HG03565 (cell line): ENCODE measurements at regions not wholly inside any gene's neighbourhood (a gene's known extent, or its start where the extent isn't known, plus 50 kb on each side); places are given as distances from the start of the nearest gene placed in this dataset.

ENCODE experiments used
- ATAC-seq: cut with Tn5 transposase; IDR thresholded peaks from one replicate; pipeline ENCODE4 v1.9.1; 2021; ENCODE audit warnings: mild to moderate bottlenecking, moderate library complexity; ENCODE audit not compliant: unreplicated experiment

- ATAC-seq = no peak
Observed at GRCh38 chr5:89759802-89760201, 649.8 kb downstream of the CETN3 start.

GRCh38 chr5:89758146-89758545 is 651.4 kb downstream of the CETN3 start:
- no peak for ATAC-seq

- ATAC-seq = no peak
Observed at GRCh38 chr5:89756955-89757354, 652.6 kb downstream of the CETN3 start.

GRCh38 chr5:89755024-89755423 is 654.5 kb downstream of the CETN3 start:
- no peak for ATAC-seq

GRCh38 chr5:89735082-89735481 is 674.5 kb downstream of the CETN3 start:
- ATAC-seq = no peak

- no peak for ATAC-seq
Observed at GRCh38 chr5:89733772-89734171, 675.8 kb downstream of the CETN3 start.

GRCh38 chr5:89729623-89730301 is 679.8 kb downstream of the CETN3 start:
- ATAC-seq = no peak

- ATAC-seq = no peak
Observed at GRCh38 chr5:89728750-89729149, 680.8 kb downstream of the CETN3 start.

GRCh38 chr5:89728134-89728533 is 681.4 kb downstream of the CETN3 start:
- no peak for ATAC-seq

- no peak for ATAC-seq
Observed at GRCh38 chr5:89724379-89725095, 685.0 kb downstream of the CETN3 start.

GRCh38 chr5:89723907-89724306 is 685.6 kb downstream of the CETN3 start:
- no peak for ATAC-seq

- ATAC-seq = no peak
Observed at GRCh38 chr5:89722538-89722937, 687.0 kb downstream of the CETN3 start.

- no peak for ATAC-seq
Observed at GRCh38 chr5:89721931-89722330, 687.6 kb downstream of the CETN3 start.

GRCh38 chr5:89721353-89721752 is 688.2 kb downstream of the CETN3 start:
- no peak for ATAC-seq

GRCh38 chr5:89712134-89712700 is 697.3 kb downstream of the CETN3 start:
- no peak for ATAC-seq

GRCh38 chr5:89711526-89711925 is 698.0 kb downstream of the CETN3 start:
- no peak for ATAC-seq

- ATAC-seq = no peak
Observed at GRCh38 chr5:89710006-89710405, 699.5 kb downstream of the CETN3 start.

- ATAC-seq = no peak
Observed at GRCh38 chr5:89707891-89708290, 701.7 kb downstream of the CETN3 start.

GRCh38 chr5:89706731-89707130 is 702.8 kb downstream of the CETN3 start:
- no peak for ATAC-seq

- ATAC-seq = no peak
Observed at GRCh38 chr5:89703817-89704216, 705.7 kb downstream of the CETN3 start.

GRCh38 chr5:89698028-89698427 is 711.5 kb downstream of the CETN3 start:
- ATAC-seq = no peak

GRCh38 chr5:89697581-89697980 is 712.0 kb downstream of the CETN3 start:
- no peak for ATAC-seq
